AG09319 (cell line): ENCODE measurements at regions not wholly inside any gene's neighbourhood (a gene's known extent, or its start where the extent isn't known, plus 50 kb on each side); places are given as distances from the start of the nearest gene placed in this dataset.

Experiments used
- DNase-seq: peaks from one replicate; pipeline ENCODE4 v3.0.0-alpha.2; 2010; ENCODE audit warnings: low read depth; ENCODE audit errors: extremely low read depth
- TF ChIP-seq, protein P1 (sequence below): IDR thresholded peaks from 2 replicates; pipeline ENCODE4 v1.5.1; 2011; ENCODE audit warnings: low read depth, mild to moderate bottlenecking, inconsistent platforms, low read length, moderate library complexity

- DNase-seq: no peak
- TF ChIP-seq, protein P1, sequence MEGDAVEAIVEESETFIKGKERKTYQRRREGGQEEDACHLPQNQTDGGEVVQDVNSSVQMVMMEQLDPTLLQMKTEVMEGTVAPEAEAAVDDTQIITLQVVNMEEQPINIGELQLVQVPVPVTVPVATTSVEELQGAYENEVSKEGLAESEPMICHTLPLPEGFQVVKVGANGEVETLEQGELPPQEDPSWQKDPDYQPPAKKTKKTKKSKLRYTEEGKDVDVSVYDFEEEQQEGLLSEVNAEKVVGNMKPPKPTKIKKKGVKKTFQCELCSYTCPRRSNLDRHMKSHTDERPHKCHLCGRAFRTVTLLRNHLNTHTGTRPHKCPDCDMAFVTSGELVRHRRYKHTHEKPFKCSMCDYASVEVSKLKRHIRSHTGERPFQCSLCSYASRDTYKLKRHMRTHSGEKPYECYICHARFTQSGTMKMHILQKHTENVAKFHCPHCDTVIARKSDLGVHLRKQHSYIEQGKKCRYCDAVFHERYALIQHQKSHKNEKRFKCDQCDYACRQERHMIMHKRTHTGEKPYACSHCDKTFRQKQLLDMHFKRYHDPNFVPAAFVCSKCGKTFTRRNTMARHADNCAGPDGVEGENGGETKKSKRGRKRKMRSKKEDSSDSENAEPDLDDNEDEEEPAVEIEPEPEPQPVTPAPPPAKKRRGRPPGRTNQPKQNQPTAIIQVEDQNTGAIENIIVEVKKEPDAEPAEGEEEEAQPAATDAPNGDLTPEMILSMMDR: no peak
Observed at GRCh38 chr17:5635949-5636348, 51.6 kb upstream of the NLRP1 start.

- no peak for DNase-seq
Observed at GRCh38 chr17:5638596-5638995, 54.3 kb upstream of the NLRP1 start.

GRCh38 chr17:5640726-5641125 lies 56.4 kb upstream of the NLRP1 start:
- no peak for DNase-seq
- TF ChIP-seq, protein P1: no peak

More at GRCh38 chr17:5638596-5638995, 54.3 kb upstream of the NLRP1 start:
- TF ChIP-seq, protein P1: no peak

GRCh38 chr17:5642752-5643151 lies 58.4 kb upstream of the NLRP1 start:
- no peak for DNase-seq
- TF ChIP-seq, protein P1: no peak

- no peak for DNase-seq
- TF ChIP-seq, protein P1: no peak
Observed at GRCh38 chr17:5644065-5644464, 59.8 kb upstream of the NLRP1 start.

GRCh38 chr17:5651348-5651747 lies 67.0 kb upstream of the NLRP1 start:
- DNase-seq: no peak
- TF ChIP-seq, protein P1: no peak

- TF ChIP-seq, protein P1: no peak; the same call in 1 of the 2 replicates
- DNase-seq: no peak
Observed at GRCh38 chr17:5661491-5662125, 77.3 kb upstream of the NLRP1 start.
